ENCODE measurements at regions not wholly inside any gene's neighbourhood (a gene's known extent, or its start where the extent isn't known, plus 50 kb on each side); places are given as distances from the start of the nearest gene placed in this dataset.

DNA sequence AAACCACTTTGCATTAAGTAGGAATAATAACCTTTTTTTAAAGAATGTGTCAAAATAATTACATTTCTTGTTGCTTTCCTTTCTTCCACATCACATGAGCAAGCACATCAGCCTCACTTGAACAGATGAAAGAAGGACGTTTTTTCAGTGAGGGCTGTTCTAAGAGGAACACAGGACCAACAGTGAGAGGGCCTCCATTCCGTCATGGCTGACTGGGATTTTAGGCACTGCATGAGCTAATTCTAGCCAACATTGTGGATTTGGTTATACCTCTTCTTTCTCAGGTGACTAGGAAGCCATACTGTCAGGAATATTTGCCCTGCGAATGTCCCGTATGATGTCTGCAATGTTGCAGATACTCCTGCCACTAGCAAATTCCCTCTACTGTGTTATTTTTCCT, 87.6 kb downstream of the LINC00237 start:
- TF ChIP-seq CTCF (IDR thresholded peaks at IDR 0.05) (no peak), ZFX (IDR thresholded peaks at IDR 0.05; ENCODE audit: borderline replicate concordance) (no peak)

Measured in 22Rv1 (cell line).